HG03175 (cell line): ENCODE measurements at regions not wholly inside any gene's neighbourhood (a gene's known extent, or its start where the extent isn't known, plus 50 kb on each side); places are given as distances from the start of the nearest gene placed in this dataset.
"Not testable (repeated sequence)": the region's sequence is repeated elsewhere in the genome, so short reads cannot be mapped to it uniquely, and the experiment has no call there.

Experiments
- ATAC-seq: cut with Tn5 transposase; IDR thresholded peaks from one replicate; pipeline ENCODE4 v1.9.1; 2021; ENCODE audit warnings: mild to moderate bottlenecking, moderate library complexity; ENCODE audit not compliant: unreplicated experiment

DNA sequence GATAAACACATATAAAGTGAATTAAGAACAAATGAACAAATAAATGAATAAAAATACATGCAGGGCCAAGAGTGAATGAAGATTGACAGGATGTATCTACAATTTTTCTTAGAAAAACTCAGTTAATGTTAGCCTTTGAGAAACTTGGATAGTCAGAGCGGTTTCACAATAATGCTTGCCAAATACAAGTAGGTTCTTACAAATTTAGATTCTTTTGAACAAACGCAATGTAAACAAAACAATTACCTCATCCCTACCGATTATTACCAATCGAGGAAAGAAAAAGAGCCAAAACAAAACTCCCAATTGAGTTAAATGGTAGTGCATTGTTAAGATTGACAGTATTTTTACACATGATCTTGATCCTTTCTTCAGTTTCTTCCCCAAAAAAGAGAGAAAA, 176.9 kb upstream of the DEPDC1 start:
- ATAC-seq: no peak

DNA sequence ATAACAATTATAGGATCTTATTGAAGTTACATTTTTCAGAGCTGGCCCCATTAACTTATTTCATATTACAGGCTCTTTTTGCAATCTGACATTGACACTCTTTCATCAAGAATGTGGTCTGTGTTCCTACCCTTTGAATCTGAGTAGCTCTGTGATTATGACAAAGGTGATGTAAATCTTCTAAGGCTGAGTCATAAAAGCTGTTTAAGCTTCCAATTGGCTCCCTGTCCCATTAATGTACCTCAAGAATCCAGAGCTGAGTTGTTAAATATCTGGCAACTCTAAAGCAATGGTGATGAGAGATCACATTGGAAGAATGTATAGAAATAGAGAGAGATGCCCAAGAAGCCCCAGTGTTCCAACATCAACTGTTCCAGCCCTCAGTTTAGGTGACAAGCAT, 178.5 kb upstream of the DEPDC1 start:
- ATAC-seq: no peak

DNA sequence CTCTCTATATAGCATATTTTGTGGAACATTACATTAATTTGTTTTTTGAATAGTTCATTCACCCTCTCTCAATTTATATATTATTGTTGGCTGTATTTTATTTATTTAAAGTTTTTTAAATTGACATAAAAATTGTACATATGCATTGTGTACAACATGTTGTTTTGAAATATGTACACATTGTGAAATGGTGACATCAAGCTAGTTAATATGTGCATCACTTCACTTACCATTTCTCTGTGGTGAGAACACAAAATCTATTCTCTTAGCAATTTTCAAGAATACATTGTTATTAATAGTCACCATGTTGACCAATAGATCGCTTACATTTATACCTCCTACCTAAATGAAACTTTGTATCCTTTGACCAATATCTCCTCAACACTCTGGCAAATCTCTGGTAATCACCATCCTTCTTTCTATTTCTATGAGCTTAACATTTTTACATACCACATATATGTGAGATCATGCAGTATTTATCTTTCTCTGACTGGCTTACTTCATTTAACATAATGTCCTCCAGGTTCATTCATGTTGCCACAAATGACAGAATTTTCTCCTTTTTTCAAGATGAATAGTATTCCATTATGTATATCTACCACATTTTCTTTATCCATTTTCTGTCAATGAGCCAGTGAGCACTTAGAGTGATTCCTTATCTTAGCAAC, 180.9 kb upstream of the DEPDC1 start:
- no peak for ATAC-seq

DNA sequence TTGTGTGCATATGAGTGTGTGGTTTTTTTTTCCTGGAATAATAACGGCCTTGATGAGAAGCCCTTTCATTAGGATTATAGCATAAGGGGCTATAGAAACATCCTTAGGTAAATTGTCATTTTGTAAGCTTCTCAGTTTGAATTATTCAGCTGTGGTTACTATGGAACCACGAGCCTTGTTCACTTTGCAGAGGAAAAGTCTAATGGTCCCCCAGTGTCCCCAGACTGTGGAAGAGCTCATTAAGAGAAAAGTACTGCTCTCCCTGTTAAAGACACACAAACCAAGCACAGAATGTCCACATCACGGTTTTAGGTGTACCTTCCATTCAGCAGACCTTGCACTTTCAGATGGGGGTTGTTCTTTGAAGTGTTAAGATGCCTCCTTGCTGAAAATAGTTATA, 199.3 kb upstream of the DEPDC1 start:
- no peak for ATAC-seq

DNA sequence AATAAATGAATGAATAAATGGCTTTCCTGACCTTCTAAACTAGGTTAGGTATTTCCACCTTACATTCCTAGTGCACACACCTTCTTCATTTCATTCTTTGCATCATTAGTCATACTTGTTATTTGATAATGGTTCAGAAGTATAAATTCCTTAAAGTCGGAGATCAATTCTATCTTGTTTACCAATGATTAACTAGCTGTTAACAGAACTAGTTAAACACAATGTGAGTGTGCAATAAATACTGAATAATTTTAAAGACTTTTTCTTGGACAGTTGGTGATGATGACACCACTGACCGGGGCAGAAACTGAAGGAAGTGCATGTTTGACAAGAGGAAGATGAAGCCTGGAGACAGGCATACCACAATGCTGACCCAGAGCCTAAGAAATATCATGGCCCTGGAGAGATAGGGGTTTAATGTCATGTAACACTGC, 207.1 kb upstream of the DEPDC1 start:
- ATAC-seq: no peak

DNA sequence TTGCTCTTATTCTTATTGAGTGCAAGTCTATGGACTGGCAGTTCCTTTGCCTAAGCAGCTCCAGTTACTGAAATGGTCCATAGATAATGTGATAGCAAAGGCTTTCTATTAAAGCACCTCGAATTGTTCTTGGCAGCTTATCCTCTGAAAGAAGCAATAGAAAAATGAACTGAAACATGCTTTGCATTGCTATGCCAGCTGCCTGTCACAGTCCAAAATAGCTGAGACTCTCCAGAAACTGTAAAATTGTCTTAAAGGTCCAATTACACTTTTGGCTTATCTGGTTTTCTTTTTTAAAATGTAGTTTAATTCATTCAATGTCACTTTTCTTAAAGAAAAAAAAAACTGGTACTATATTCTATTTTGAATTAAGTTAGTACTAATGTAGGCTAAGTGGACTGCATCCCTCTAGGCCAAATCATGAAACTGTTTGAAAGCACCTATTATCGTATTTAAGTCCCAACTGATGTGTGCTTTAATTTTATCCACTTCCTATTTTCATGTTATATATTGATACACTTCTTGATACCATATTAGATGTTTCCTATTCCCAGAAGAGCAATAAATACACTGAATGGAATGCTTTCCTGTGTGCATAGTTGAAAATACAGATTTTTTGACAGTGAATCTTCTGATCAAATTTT, 208.0 kb upstream of the DEPDC1 start:
- no peak for ATAC-seq

DNA sequence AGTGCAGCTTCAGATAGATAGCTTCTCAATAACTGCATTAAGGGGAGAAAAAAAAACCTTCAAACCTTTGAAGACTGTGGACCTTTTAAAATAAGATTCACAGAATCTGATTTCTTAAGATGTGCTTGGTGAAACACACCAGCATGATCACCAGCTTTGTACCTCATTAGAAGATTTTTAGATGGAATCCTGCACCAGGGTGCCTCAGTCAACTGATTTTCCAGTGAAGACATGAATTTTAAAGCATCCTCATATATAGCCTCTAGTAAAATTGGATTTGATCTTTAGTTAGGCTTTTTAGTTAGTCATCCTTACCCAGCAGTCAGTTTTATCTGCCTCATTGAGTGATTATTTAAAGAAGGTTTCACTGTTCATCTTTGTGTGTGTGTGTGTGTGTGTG, 208.6 kb upstream of the DEPDC1 start:
- ATAC-seq: no peak

DNA sequence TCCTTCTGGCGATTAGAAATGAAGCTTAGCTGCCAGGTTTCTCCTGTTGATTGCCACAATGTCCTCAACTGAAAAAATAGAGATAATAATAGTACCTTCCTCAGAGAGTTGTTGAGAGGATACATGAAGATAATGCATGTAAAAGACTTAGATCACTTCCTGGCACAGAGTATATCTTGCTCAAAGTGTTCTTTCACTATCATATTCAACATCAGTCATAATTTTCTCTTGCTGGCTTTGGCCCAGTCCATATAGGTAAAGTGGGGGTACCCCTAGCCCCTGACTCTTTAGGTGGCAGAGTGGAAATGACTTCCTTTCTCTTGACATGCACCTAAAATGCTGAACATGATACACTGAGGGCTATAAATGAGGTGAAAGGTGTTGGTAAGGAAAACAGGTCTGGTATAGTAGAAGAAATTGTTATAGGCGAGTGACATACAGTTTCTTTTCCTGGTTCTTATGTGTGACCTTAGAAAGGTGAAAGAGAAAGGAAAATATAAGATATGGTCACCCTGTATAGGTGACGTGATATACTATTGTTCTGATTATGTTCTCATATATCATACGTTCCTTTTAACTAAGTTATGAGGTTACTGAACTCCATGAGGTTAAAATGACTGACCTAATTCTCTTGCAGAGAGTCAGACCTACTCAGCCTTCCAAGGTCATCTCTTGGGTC, 209.9 kb upstream of the DEPDC1 start:
- no peak for ATAC-seq

DNA sequence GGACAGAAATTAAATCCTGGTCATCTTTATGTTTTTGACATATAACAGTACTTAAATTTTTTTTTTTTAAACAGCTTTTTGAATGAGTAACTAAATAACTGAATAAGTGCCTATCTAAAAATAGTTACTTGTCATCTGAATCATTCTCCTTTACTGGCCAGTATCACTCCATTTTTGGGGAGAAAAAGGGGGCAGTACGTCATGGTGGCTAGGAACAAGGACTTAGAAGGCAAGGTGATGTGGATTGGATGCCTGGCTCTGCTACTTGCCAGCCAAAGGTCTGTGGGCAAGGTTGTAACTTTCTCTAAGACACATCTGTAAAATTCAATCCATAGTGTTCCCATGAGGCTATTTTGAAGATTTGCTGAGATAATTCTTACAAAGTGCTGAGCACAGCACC, 220.4 kb upstream of the DEPDC1 start:
- ATAC-seq: no peak

DNA sequence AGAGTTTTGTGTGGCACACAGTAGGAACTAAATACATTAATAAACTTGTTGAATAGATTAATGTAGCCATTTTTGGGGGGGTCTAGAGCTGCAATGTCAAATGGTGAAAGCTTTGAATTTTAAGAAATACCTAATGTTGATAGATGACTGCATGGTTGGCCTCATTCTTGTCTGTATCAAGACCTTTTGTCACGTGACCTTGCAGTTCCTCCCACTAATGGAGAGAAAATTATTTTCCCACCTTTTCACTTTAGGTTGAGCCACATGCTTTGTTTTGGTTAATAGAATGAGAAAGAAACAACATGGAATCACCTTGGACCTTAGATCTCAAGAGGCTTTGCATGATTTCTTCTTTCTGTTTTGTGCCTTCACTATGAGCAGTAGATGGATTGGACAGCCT, 223.6 kb upstream of the DEPDC1 start:
- ATAC-seq: no peak

DNA sequence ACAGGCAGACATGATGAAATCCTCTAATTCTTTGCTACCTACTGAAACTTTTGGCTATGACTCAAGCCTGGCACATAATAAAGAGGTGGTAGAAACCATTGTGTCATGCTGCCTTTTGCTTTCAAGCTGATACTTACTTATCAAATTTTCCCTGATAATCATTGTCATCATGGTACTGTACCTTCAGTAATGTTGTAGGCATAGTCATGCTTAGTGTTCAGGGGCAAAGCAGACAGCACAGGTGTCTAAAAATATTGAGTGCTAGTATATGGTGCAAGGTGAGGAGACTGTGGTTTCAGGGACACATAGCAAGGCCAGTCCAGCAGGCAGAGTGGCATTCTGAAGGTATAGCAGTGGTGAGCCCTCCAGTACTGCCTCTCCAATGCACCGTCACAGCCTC, 226.9 kb upstream of the DEPDC1 start:
- ATAC-seq: no peak

DNA sequence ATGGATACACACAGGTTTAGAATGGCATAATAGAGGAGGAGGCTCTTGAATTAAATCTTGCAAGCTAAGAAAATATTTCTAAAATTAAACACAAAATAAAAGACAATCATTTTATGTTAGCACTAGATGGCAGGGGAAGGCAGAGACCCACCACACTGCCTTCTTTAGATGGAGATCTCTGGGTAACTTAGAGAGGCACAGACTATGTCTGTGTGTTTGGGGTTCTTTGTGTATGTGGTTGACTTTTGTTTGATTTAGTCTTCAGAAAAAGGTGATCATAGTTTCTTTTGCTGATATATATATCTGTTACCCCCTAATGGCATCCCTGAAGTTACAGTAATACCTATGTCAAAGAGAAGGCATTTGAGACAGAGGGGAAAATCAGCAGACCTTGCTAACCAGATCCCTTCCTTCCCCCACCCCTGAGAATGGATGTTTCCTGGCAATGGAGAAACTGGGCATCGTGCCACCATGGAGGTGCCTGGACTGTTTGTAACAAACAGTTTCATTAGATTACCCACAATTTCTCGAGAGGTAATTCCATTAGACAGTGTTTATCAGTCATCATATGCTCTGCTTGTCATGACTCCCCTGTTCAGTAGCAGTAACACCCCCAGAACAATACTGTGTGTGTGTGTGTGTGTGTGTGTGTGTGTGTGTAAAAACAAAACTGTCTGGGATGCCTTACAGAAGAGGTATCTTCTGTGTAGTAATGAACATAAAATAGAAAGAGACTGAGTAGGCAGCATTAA, 228.3 kb upstream of the DEPDC1 start:
- no peak for ATAC-seq

DNA sequence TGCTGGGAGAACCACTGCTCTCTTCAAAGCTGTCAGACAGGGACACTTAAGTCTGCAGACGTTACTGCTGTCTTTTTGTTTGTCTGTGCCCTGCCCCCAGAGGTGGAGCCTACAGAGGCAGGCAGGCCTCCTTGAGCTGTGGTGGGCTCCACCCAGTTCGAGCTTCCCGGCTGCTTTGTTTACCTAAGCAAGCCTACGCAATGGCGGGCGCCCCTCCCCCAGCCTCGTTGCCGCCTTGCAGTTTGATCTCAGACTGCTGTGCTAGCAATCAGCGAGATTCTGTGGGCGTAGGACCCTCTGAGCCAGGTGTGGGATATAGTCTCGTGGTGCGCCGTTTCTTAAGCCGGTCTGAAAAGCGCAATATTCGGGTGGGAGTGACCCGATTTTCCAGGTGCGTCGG, 242.6 kb upstream of the DEPDC1 start:
- ATAC-seq: not testable (repeated sequence)

DNA sequence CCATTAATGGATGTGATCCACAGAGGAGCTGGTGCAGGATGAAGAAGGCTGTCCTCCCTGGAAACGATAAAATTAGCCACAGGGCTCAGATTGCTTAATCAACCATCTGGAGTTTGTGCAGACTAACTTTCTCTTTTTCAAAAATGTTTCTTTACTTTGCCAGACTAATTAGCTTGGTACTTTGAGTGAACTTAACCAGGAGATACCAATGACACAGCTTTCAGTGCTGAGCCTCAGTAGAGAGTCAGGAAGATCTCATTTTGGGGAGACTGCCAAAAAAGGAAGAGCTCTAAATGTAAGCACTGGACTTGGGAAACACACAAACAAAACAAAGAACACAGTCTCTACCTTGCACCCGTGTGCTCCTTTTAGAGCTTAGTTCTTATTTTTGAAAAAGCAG, 248.1 kb upstream of the DEPDC1 start:
- ATAC-seq: no peak

DNA sequence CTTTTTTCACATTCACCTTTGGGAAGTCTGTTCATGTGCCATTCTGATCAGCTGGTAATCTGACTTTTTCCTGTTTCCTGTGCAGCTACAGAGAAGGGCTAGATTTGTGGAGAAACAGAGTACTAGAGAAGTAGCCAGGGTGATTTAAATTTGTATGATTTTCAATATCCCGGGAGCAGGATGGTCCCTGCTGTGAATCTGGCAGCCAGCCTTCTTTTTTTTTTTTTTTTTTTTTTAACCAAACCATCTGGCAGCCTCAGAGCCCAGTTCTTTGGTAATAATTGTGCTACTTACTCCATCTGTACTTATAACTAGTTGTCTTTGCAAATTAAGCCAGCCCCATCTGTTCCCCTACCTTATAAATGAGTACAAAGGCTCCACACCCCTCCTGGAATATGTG, 248.6 kb upstream of the DEPDC1 start:
- no peak for ATAC-seq

DNA sequence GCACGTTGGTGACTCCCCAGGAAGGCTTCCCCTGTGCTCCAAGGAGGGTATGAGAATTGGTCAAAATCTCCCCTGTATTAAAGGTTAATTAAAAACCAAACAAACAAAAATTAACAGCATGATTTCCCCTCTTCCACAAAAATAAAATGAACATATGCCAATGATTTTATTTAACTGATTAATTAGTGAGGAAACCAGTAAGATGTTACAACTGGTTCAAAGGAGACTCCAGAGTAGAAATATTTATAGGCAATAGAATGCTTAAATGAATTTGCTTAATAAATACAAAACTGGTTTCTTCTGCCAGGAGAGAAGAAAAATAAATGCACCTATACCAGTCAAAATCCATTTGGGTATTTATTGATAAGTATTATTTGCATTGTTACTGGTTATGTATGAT, 249.5 kb upstream of the DEPDC1 start:
- no peak for ATAC-seq

DNA sequence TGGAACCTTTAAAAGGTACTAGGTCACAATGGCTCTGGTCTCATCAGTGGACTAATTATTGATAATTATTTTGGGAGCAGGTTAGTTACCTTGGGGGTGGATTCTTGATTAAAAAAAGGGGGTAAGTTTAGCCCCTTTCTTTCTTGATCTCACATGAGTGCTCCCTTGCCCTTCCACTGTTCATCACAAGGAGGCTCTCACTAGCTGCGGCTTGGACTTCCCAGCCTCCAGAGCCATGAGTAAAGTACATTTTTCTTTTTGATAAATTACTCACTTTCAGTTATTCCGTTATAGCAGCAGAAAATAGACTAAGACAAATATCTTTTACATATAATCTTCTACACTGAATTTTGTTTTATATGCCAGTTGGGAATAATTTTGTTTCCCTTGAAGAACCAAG, 254.8 kb upstream of the DEPDC1 start:
- ATAC-seq: no peak

DNA sequence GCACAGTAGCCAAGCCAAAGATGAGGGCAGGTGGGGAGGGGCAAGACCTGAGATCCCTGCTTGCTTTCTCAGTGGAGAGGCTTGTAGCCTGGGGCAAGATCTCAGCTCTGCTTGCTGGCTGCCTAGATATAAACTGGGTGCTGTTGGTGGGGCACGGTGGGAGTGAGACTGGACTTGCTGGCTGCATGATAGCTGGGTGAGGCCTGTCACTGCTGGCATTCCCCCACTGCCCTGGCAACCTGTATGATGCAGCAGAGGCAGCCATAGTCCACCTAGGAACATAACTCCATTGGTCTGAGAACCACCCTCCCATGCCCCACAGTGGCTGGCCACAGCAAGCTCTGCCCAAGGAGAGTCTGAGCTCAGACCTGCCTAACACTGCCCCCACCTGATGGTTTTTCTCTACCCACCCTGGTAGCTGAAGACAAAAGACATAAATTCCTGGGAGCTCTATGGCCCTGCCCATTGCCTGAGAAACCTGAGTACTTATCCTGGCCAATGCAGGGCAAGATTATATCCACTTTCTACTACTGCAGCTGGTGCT, 261.9 kb upstream of the DEPDC1 start:
- ATAC-seq: no peak

DNA sequence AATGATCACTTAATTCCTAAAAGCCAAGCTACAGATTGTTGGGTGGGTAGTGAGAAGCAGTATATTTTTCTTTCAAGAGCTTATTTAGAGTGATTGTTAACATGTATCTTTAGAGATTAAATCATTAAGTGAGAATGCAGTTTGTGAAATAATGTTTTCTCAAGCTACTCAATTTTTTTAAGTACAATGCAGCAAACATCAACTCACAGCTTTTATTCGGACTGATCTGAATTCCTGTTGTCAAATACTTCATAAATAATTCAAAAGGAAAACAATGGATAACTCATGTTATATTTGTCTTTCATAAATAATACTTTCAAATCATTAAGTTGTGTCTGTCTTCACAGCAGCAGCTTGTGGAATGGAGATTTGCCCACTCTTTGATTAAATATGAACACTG, 271.1 kb upstream of the DEPDC1 start:
- no peak for ATAC-seq

DNA sequence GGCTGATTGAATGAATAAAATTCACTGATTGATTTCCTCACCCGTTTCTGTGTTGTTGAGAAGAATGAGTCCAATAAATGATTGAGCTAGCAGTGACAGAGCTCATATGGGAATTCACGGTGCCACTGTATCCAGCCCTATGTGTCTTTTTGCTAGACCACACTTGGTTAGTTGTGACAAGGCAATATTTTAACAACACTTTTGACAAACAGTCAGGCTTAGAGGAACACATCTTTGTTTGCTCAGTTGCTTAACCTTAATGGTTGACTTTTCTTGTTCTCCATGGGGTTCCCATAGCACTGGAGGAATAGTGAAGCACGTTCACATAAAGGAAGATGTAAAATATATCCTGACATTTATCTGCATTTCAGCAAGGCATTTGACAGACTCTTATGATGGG, 273.9 kb upstream of the DEPDC1 start:
- ATAC-seq: no peak

DNA sequence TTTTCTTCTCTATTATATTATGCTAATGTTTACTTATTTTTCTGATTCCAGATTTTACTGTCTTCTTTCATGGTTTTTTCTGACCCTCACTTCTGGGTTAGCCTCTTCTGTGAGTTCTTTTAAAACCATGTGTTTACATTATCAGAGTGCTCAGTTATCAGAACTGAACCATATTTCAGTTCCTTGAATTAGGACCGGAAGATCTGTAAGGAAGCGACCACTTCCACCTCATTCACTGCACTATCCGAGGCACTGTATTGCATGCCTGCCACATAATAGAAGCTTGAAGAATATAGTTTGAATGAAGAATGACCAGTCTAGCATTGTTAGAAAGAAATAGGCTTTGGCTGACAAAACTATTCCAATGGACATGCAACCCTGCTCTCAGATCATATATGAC, 281.0 kb upstream of the DEPDC1 start:
- no peak for ATAC-seq
